ENCODE measurements at regions not wholly inside any gene's neighbourhood (a gene's known extent, or its start where the extent isn't known, plus 50 kb on each side); places are given as distances from the start of the nearest gene placed in this dataset.
A peak's percentile ranks its signal among the peaks of the same experiment; 100 is the strongest.

DNA sequence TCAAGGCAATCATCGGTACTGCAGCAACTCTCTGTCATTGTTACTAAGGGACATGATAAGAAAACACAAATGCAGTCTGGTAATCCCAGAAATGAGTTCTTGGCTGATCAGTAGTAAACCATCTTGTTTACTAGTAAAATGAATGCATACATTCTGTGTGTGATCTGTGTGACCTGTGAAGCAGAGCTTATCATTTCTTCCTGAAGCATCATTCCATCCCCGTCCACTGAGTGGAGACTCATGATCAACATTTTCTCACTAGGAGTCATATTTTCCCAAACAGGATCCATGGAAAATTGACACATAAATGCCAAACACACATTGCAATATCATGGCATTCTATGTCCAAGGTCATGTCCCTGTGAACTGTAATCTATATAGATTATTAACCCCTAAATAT lies 226.1 kb downstream of the ANKRD50 start:
- no peaks in the 10 kb centered on the region for H3K27me3 ChIP-seq (ENCODE audit: control insufficient read depth, insufficient read depth, low read length)
- H3K9ac ChIP-seq (ENCODE audit: low read length in 3 of 3): no peak overlapping the region
- FAIRE-seq (no peak), DNase-seq (no peak)
- H3K9me3 ChIP-seq (ENCODE audit: control insufficient read depth in 2 of 3, insufficient read depth in 1 of 3, low read length in 3 of 3): no peaks in the 10 kb centered on the region
- intact Hi-C loops (cut with DNase I): no loop called here
- no peak overlapping the region for H3K4me3 ChIP-seq (ENCODE audit: low read length in 3 of 3)
- no peaks in the 10 kb centered on the region for H3K36me3 ChIP-seq (ENCODE audit: control insufficient read depth in 2 of 3, insufficient read depth in 3 of 3, low read length in 3 of 3)
- TF ChIP-seq, protein P1, sequence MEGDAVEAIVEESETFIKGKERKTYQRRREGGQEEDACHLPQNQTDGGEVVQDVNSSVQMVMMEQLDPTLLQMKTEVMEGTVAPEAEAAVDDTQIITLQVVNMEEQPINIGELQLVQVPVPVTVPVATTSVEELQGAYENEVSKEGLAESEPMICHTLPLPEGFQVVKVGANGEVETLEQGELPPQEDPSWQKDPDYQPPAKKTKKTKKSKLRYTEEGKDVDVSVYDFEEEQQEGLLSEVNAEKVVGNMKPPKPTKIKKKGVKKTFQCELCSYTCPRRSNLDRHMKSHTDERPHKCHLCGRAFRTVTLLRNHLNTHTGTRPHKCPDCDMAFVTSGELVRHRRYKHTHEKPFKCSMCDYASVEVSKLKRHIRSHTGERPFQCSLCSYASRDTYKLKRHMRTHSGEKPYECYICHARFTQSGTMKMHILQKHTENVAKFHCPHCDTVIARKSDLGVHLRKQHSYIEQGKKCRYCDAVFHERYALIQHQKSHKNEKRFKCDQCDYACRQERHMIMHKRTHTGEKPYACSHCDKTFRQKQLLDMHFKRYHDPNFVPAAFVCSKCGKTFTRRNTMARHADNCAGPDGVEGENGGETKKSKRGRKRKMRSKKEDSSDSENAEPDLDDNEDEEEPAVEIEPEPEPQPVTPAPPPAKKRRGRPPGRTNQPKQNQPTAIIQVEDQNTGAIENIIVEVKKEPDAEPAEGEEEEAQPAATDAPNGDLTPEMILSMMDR (IDR thresholded peaks at IDR 0.05; ENCODE audit: borderline replicate concordance, extremely low read depth, insufficient read depth): no peak
- H3K4me1 ChIP-seq (ENCODE audit: control insufficient read depth in 2 of 3, insufficient read depth in 2 of 3, low read depth in 1 of 3, low read length in 3 of 3): no peaks in the 10 kb centered on the region
- no peak overlapping the region for H3K27ac ChIP-seq (ENCODE audit: low read depth in 2 of 2, low read length in 2 of 2)

DNA sequence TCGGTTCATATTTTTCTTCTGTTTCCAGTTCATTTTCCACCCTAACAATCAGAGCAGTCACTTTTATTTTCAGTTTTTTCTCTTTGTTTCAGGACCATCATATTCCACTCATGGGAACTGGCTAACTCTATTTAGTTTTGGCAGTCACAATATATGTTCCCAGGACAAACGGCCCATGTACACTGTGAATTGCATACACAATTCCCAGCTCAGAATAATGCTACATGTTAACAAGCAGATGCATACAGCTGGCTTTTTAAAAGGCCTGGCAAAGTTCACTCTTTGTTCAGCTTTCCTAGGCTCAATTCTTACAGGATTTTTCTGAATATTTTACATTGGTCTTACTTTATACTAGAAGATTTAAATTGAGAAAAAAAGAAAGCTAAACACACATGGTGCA lies 224.9 kb downstream of the ANKRD50 start:
- FAIRE-seq (no peak), DNase-seq (peak in 1 of 5 donors; percentile 59)
- Histone ChIP-seq H3K27me3 (ENCODE audit: control insufficient read depth, insufficient read depth, low read length) (no peaks in the 10 kb centered on the region), H3K9me3 (ENCODE audit: control insufficient read depth in 2 of 3, insufficient read depth in 1 of 3, low read length in 3 of 3) (no peaks in the 10 kb centered on the region), H3K36me3 (ENCODE audit: control insufficient read depth in 2 of 3, insufficient read depth in 3 of 3, low read length in 3 of 3) (no peaks in the 10 kb centered on the region), H3K27ac (ENCODE audit: low read depth in 2 of 2, low read length in 2 of 2) (no peak overlapping the region), H3K4me3 (ENCODE audit: low read length in 3 of 3) (no peak overlapping the region), H3K4me1 (ENCODE audit: control insufficient read depth in 2 of 3, insufficient read depth in 2 of 3, low read depth in 1 of 3, low read length in 3 of 3) (no peaks in the 10 kb centered on the region), H3K9ac (ENCODE audit: low read length in 3 of 3) (no peak overlapping the region)
- intact Hi-C loops (cut with DNase I): no loop called here
- TF ChIP-seq, protein P1 (IDR thresholded peaks at IDR 0.05; ENCODE audit: borderline replicate concordance, extremely low read depth, insufficient read depth): no peak

DNA sequence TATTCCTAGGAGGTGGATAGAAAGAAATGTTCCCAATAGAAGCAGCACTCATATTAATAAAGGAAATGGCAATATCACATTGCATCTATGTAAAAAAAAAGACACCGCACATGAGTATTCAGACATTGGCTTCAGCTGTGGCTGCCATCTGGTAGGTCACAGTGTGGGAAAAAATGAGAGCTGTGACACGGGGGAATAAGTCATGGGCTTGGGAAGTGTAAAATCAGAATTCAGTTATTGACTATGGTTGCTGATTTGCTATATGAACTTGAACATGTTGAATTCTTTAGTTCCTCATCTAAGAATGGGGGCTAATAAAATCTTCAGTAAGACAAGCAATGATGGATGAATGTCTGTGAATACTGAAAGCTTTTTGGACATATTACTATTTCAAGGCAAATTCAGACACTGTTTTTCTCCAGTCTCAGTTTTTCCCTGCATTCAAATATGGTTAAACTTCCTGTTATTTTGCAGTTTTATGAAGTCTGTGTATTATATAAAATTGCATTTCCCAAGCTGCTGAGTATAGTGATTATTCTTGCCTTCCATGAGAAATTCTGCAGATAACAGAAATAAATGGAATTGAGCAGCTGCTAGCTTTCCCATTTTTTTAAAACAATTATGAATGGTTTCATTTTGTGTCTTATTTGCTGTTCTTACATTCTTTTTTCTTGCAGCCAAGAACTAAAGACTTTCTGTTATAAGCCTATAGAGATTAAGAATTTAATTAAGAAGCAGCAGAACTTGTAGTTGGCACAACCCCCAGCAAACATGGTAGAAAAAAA lies 221.0 kb downstream of the ANKRD50 start:
- Histone ChIP-seq H3K36me3 (ENCODE audit: control insufficient read depth in 2 of 3, insufficient read depth in 3 of 3, low read length in 3 of 3) (no peaks in the 10 kb centered on the region), H3K9ac (ENCODE audit: low read length in 3 of 3) (no peak overlapping the region), H3K4me1 (ENCODE audit: control insufficient read depth in 2 of 3, insufficient read depth in 2 of 3, low read depth in 1 of 3, low read length in 3 of 3) (no peaks in the 10 kb centered on the region), H3K27me3 (ENCODE audit: control insufficient read depth, insufficient read depth, low read length) (no peaks in the 10 kb centered on the region), H3K4me3 (ENCODE audit: low read length in 3 of 3) (no peak overlapping the region), H3K9me3 (ENCODE audit: control insufficient read depth in 2 of 3, insufficient read depth in 1 of 3, low read length in 3 of 3) (no peaks in the 10 kb centered on the region), H3K27ac (ENCODE audit: low read depth in 2 of 2, low read length in 2 of 2) (no peak overlapping the region)
- FAIRE-seq (no peak), DNase-seq (peak in 1 of 5 donors; percentile 20)
- TF ChIP-seq, protein P1 (IDR thresholded peaks at IDR 0.05; ENCODE audit: borderline replicate concordance, extremely low read depth, insufficient read depth): no peak
- intact Hi-C loops (cut with DNase I): no loop called here
